HL-60 (cell line): ENCODE measurements at regions not wholly inside any gene's neighbourhood (a gene's known extent, or its start where the extent isn't known, plus 50 kb on each side); places are given as distances from the start of the nearest gene placed in this dataset.

Experiments used
- CTCF ChIP-seq: IDR thresholded peaks from one replicate; pipeline ENCODE4 v1.5.1; 2011; ENCODE audit warnings: low read length, control low read depth, inconsistent platforms; ENCODE audit not compliant: insufficient read depth
- GABPA ChIP-seq: IDR thresholded peaks from 2 replicates; pipeline ENCODE4 v1.6.1; 2012; ENCODE audit warnings: low read depth
- POLR2AphosphoS5 ChIP-seq: IDR thresholded peaks from 2 replicates; pipeline ENCODE4 v1.6.1; 2012; ENCODE audit warnings: low read depth

GRCh38 chr13:44229371-44230030, 144.1 kb upstream of the SERP2 start:
- TF ChIP-seq CTCF (no peak), POLR2AphosphoS5 (no peak), GABPA (no peak)
